Natural killer cell (primary cell): ENCODE measurements at regions not wholly inside any gene's neighbourhood (a gene's known extent, or its start where the extent isn't known, plus 50 kb on each side); places are given as distances from the start of the nearest gene placed in this dataset.

Source experiments
- ATAC-seq, 3 donors: fragments of 150-1000 bp in 2 of 3; fragments of 200-7000 bp in 1 of 3; cut with Tn5 transposase; 1 replicate in 1 of 3; 2 replicates in 2 of 3; pipeline ENCODE4 v1.10.0; 2021; ENCODE audit warnings: mild to moderate bottlenecking in 2 of 3, moderate library complexity in 2 of 3
- DNase-seq, 2 donors: peaks; one replicate each; pipeline versions ENCODE4 v3.0.0 to v3.0.0-alpha.2; 2013 to 2021; ENCODE audit warnings: mixed read lengths in 1 of 2
- H3K27ac ChIP-seq: one replicate; pipeline ENCODE4 v1.5.1; 2013; ENCODE audit warnings: mild to moderate bottlenecking, low read length
- H3K27me3 ChIP-seq: one replicate; pipeline ENCODE4 v1.6.1; 2013; ENCODE audit warnings: low read length; ENCODE audit not compliant: control insufficient read depth, insufficient read depth
- H3K36me3 ChIP-seq: one replicate; pipeline ENCODE4 v1.6.1; 2013; ENCODE audit warnings: low read length; ENCODE audit not compliant: control insufficient read depth, insufficient read depth
- H3K4me1 ChIP-seq: one replicate; pipeline ENCODE4 v1.6.1; 2013; ENCODE audit warnings: low read length; ENCODE audit not compliant: control insufficient read depth, insufficient read depth
- H3K4me3 ChIP-seq: one replicate; pipeline ENCODE4 v1.5.1; 2013; ENCODE audit warnings: low read length
- H3K9me3 ChIP-seq: one replicate; pipeline ENCODE4 v1.6.1; 2013; ENCODE audit warnings: low read length; ENCODE audit not compliant: control insufficient read depth, insufficient read depth
- H3K27ac Mint-ChIP-seq, 2 donors: one replicate each; pipeline ENCODE4 v1.8.0; 2022; ENCODE audit warnings: mild to moderate bottlenecking in 2 of 2, mixed read lengths in 2 of 2, moderate library complexity in 1 of 2
- H3K27me3 Mint-ChIP-seq, 2 donors: one replicate each; pipeline ENCODE4 v1.8.0; 2022; ENCODE audit warnings: low read depth in 2 of 2, mixed read lengths in 2 of 2
- H3K36me3 Mint-ChIP-seq: one replicate; pipeline ENCODE4 v1.8.0; 2022; ENCODE audit warnings: mixed read lengths
- H3K4me1 Mint-ChIP-seq, 2 donors: one replicate each; pipeline ENCODE4 v1.8.0; 2022; ENCODE audit warnings: mixed read lengths in 2 of 2
- H3K4me3 Mint-ChIP-seq: one replicate; pipeline ENCODE4 v1.8.0; 2022; ENCODE audit warnings: mild to moderate bottlenecking, moderate library complexity, mixed read lengths
- H3K9me3 Mint-ChIP-seq, 2 donors: one replicate each; pipeline ENCODE4 v1.8.0; 2022; ENCODE audit warnings: mixed read lengths in 2 of 2
- CTCF ChIP-seq: fragments of 200-600 bp; IDR thresholded peaks from one replicate; pipeline ENCODE4 v1.8.0; 2022; ENCODE audit warnings: antibody characterized with exemption
- WGBS: methylation state at CpG from one replicate; pipeline ENCODE4 v1.1.7; 2013; ENCODE audit warnings: missing lambda C conversion rate; ENCODE audit not compliant: insufficient coverage; 5-methylcytosine and 5-hydroxymethylcytosine counted together
- intact Hi-C: fragments of 100-400 bp; cut with micrococcal nuclease; formaldehyde crosslinking; loops from one replicate; pipeline ENCODE4 v1.14.2; 2022

- H3K36me3 ChIP-seq = no peaks in the 10 kb centered on the region
- H3K4me1 ChIP-seq = no peaks in the 10 kb centered on the region
- DNase-seq (no peak), ATAC-seq (no peak)
- no peaks in the 10 kb centered on the region for H3K9me3 ChIP-seq
- TF ChIP-seq CTCF = no peak
- no peak overlapping the region for H3K27ac ChIP-seq
- no peaks in the 10 kb centered on the region for H3K36me3 Mint-ChIP-seq
- H3K27me3 ChIP-seq = no peaks in the 10 kb centered on the region
- no peak overlapping the region for H3K4me3 ChIP-seq
- no peaks in the 10 kb centered on the region for H3K27me3 Mint-ChIP-seq
- no peak overlapping the region for H3K27ac Mint-ChIP-seq
- H3K9me3 Mint-ChIP-seq = peaks cover 3 to 4% of the 10 kb centered on the region in 2 donors
- intact Hi-C loops = no loop called here
- no peaks in the 10 kb centered on the region for H3K4me1 Mint-ChIP-seq
- no peak overlapping the region for H3K4me3 Mint-ChIP-seq
- WGBS = 79% methylated on average over 5 of the region's 6 CpGs
These were observed 904.3 kb downstream of the XPNPEP1 start for GRCh38 chr10:109019001-109019424.

GRCh38 chr10:109007514-109007913, 915.8 kb downstream of the XPNPEP1 start:
- no peak for TF ChIP-seq CTCF
- Histone ChIP-seq H3K4me3 (no peak overlapping the region), H3K27me3 (no peaks in the 10 kb centered on the region), H3K27ac (no peak overlapping the region), H3K36me3 (no peaks in the 10 kb centered on the region), H3K9me3 (no peaks in the 10 kb centered on the region), H3K4me1 (no peaks in the 10 kb centered on the region)
- Mint-ChIP-seq H3K4me1 (no peaks in the 10 kb centered on the region), H3K27me3 (no peaks in the 10 kb centered on the region), H3K9me3 (peaks cover 6 to 8% of the 10 kb centered on the region in 2 donors), H3K4me3 (no peak overlapping the region), H3K36me3 (no peaks in the 10 kb centered on the region), H3K27ac (no peak overlapping the region)
- DNase-seq (no peak), ATAC-seq (no peak)
- no CpG with 5 or more reads among the region's 1 CpG for WGBS
- intact Hi-C loops = no loop called here

GRCh38 chr10:108990441-108990840, 932.9 kb downstream of the XPNPEP1 start:
- intact Hi-C loops = no loop called here
- no peaks in the 10 kb centered on the region for H3K36me3 ChIP-seq
- Mint-ChIP-seq H3K9me3 (peaks cover 10 to 11% of the 10 kb centered on the region in 2 donors), H3K4me1 (no peaks in the 10 kb centered on the region), H3K27ac (no peak overlapping the region), H3K4me3 (no peak overlapping the region), H3K27me3 (no peaks in the 10 kb centered on the region), H3K36me3 (peaks cover 19% of the 10 kb centered on the region)
- TF ChIP-seq CTCF = no peak
- no peak overlapping the region for H3K27ac ChIP-seq
- no peaks in the 10 kb centered on the region for H3K27me3 ChIP-seq
- ATAC-seq (no peak), DNase-seq (no peak)
- H3K4me3 ChIP-seq = no peak overlapping the region
- WGBS = 89% methylated on average over 5 of the region's 5 CpGs
- H3K9me3 ChIP-seq = no peaks in the 10 kb centered on the region
- H3K4me1 ChIP-seq = no peaks in the 10 kb centered on the region

GRCh38 chr10:108989976-108990375, 933.3 kb downstream of the XPNPEP1 start:
- intact Hi-C loops = no loop called here

More at GRCh38 chr10:108989976-108990375, 933.3 kb downstream of the XPNPEP1 start:
- peaks cover 19% of the 10 kb centered on the region for H3K36me3 Mint-ChIP-seq
- H3K4me1 Mint-ChIP-seq = no peaks in the 10 kb centered on the region
- Histone ChIP-seq H3K27me3 (no peaks in the 10 kb centered on the region), H3K9me3 (no peaks in the 10 kb centered on the region), H3K36me3 (no peaks in the 10 kb centered on the region), H3K4me3 (no peak overlapping the region), H3K27ac (no peak overlapping the region), H3K4me1 (no peaks in the 10 kb centered on the region)
- H3K27ac Mint-ChIP-seq = no peak overlapping the region
- DNase-seq (no peak), ATAC-seq (no peak)
- TF ChIP-seq CTCF = no peak
- H3K4me3 Mint-ChIP-seq = no peak overlapping the region
- H3K9me3 Mint-ChIP-seq = peaks cover 10 to 11% of the 10 kb centered on the region in 2 donors
- 83% methylated on average over 4 of the region's 4 CpGs for WGBS
- H3K27me3 Mint-ChIP-seq = no peaks in the 10 kb centered on the region
